OCI-LY7 (cell line): ENCODE measurements at regions not wholly inside any gene's neighbourhood (a gene's known extent, or its start where the extent isn't known, plus 50 kb on each side); places are given as distances from the start of the nearest gene placed in this dataset.

Source experiments
- BruUV-seq: library from RNA; stranded (reverse); fragments of 400-500 nt; replicated peaks from 2 replicates; lab custom pipeline; 2021; lab: Mats Ljungman, UMichigan
- CTCF ChIA-PET: fragments of 300-600 bp; sonication (Branson Sonifier 250); formaldehyde crosslinking; loops from one replicate; lab custom pipeline; 2022; ENCODE audit warnings: antibody characterized with exemption; ENCODE audit not compliant: unreplicated experiment; lab: Charles Lee
- POLR2A ChIA-PET: fragments of 300-600 bp; sonication (Branson Sonifier 250); formaldehyde crosslinking; loops from one replicate; lab custom pipeline; 2022; ENCODE audit warnings: antibody characterized with exemption; lab: Charles Lee
- DNase-seq: peaks from one replicate; pipeline ENCODE4 v3.0.0-alpha.2; 2015; ENCODE audit warnings: low spot score
- H2AFZ ChIP-seq: fragments of 200-600 bp; sonication (generic), shearing (Covaris generic); 2 replicates; pipeline ENCODE4 v1.6.1; 2014; ENCODE audit warnings: mild to moderate bottlenecking, antibody characterized with exemption, low read length, moderate library complexity
- H3K27ac ChIP-seq: fragments of 200-600 bp; sonication (generic); 2 replicates; pipeline ENCODE4 v1.5.1; 2014; ENCODE audit warnings: mixed run types, low read depth, mild to moderate bottlenecking, moderate library complexity, low read length, inconsistent platforms; ENCODE audit not compliant: poor library complexity, severe bottlenecking
- H3K36me3 ChIP-seq: fragments of 200-600 bp; sonication (generic); 2 replicates; pipeline ENCODE4 v1.6.1; 2014; ENCODE audit warnings: mild to moderate bottlenecking, antibody characterized with exemption, low read length, moderate library complexity, mixed read lengths; ENCODE audit not compliant: insufficient read depth
- H3K4me1 ChIP-seq: fragments of 200-600 bp; sonication (generic); 2 replicates; pipeline ENCODE4 v1.5.1; 2014; ENCODE audit warnings: mild to moderate bottlenecking, low read length; ENCODE audit not compliant: insufficient read depth, poor library complexity, severe bottlenecking
- H3K4me2 ChIP-seq: fragments of 200-600 bp; sonication (generic); 2 replicates; pipeline ENCODE4 v1.6.1; 2014; ENCODE audit warnings: mild to moderate bottlenecking, low read length
- H3K4me3 ChIP-seq: fragments of 200-600 bp; sonication (generic); 2 replicates; pipeline ENCODE4 v1.5.1; 2014; ENCODE audit warnings: mild to moderate bottlenecking, low read depth, low read length; ENCODE audit not compliant: poor library complexity, severe bottlenecking
- H3K79me2 ChIP-seq: fragments of 200-600 bp; sonication (generic); 2 replicates; pipeline ENCODE4 v1.6.1; 2016; ENCODE audit warnings: low read depth, mild to moderate bottlenecking, low read length, moderate library complexity, mixed read lengths; ENCODE audit not compliant: insufficient read depth
- H3K9me2 ChIP-seq: fragments of 200-600 bp; sonication (generic); 2 replicates; pipeline ENCODE4 v1.6.1; 2016; ENCODE audit warnings: mild to moderate bottlenecking, low read length, mixed read lengths; ENCODE audit not compliant: insufficient read depth
- H3K9me3 ChIP-seq: fragments of 200-600 bp; sonication (generic); 2 replicates; pipeline ENCODE4 v1.6.1; 2014; ENCODE audit warnings: mild to moderate bottlenecking, mixed run types, low read length, mixed read lengths
- H4K20me1 ChIP-seq: fragments of 200-600 bp; sonication (generic); 2 replicates; pipeline ENCODE4 v1.6.1; 2014; ENCODE audit warnings: mild to moderate bottlenecking, antibody characterized with exemption, low read length, moderate library complexity, mixed read lengths; ENCODE audit not compliant: insufficient read depth
- CTCF ChIP-seq: fragments of 200-600 bp; sonication (generic); conservative IDR thresholded peaks from 2 replicates; pipeline ENCODE4 v1.5.1; 2014; ENCODE audit warnings: mild to moderate bottlenecking, antibody characterized with exemption, low read length, moderate library complexity, mixed read lengths
- EZH2phosphoT487 ChIP-seq: fragments of 200-600 bp; sonication (generic); IDR thresholded peaks from 2 replicates; pipeline ENCODE4 v1.6.1; 2018; ENCODE audit warnings: low read depth, borderline replicate concordance, mild to moderate bottlenecking, mixed run types, antibody characterized with exemption, low read length, moderate library complexity, mixed read lengths
- intact Hi-C: fragments of 100-400 bp; cut with micrococcal nuclease; formaldehyde crosslinking; loops from one replicate; pipeline ENCODE4 v1.10.0; 2022; ENCODE audit not compliant: unreplicated experiment

DNA sequence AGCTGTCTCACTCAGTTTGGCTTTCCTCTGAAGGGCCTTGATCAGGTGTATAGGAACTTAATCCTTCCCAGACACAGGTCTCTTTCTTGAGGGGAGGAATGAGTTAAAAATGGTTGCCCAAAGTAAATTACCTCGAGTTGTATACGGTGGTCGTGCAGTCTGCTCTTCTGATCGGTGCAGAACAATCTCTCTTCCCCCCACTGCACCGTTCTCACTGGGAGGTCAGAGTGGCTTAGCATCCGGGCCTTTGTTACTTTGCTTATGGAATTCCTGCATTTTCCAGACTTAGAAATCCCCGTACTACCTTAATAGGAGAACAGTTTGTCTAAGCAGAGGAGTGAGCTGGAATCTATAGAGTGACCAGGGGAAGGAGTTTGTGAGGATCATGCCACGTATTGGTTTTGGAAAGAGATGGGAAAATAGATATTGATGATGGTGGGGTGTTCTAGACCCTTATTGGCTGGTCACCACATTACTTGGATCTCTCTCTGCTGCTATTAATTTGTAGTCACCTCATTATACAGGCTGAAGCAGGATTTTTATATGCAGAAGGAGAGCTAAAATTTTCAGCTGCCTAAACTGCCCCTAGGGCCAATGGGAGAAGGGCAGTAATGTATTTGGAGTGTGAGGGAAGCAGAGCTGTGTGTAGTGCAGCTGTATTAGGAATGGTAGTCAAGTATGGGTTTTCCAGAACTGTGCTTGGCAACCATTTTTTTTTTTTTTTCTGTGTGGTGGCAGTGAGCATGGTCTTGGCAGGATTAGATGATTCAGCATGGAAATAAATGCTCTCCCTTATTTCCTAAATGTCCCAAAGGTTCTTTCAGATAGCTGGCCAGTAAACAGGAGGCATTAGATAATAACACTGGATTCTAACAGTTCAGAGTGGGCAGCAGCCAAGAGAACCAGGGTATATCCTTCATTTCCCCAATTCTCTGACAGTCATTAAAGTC lies 81.5 kb downstream of the NDUFS5 start:
- H3K9me3 ChIP-seq = no peaks in the 10 kb centered on the region
- H4K20me1 ChIP-seq = no peaks in the 10 kb centered on the region; the same call in 1 of the 2 replicates
- ChIA-PET CTCF (no interaction called here), POLR2A (no interaction called here)
- no peak overlapping the region for H3K4me2 ChIP-seq
- H3K27ac ChIP-seq = no peak overlapping the region
- no peak for TF ChIP-seq CTCF
- no peak for TF ChIP-seq EZH2phosphoT487
- H3K4me1 ChIP-seq = peaks cover 26% of the 10 kb centered on the region
- no peaks in the 10 kb centered on the region for H3K79me2 ChIP-seq
- intact Hi-C loops = no loop called here
- H2AFZ ChIP-seq = no peak overlapping the region
- BruUV-seq = no TSS peak
- H3K9me2 ChIP-seq = no peaks in the 10 kb centered on the region
- no peak overlapping the region for H3K4me3 ChIP-seq
- DNase-seq = no peak
- no peaks in the 10 kb centered on the region for H3K36me3 ChIP-seq

DNA sequence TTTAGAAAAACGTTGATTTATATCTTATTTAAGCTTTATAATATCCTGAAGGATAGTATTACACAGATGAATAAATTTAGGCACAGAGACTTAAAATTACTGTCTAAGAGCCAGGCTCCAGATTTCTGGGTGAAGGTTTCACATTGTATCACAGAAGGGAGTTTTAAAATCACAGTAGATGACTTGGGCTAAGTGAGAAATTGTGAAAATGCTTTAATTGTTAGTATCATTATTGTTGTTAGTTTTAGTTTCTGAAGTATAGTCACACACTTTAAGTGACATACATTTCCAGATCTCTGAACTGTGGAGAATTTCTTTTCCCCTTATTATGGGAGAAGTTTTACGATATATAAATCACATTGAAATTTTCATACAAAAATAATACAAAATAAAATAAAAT lies 83.5 kb downstream of the NDUFS5 start:
- POLR2A ChIA-PET = interaction anchor here (0.5 to 1.1 kb wide), 6 partner anchors 126 to 978 kb away, joined by 3 to 6 read pairs (median 4); no protein-coding TSS in a partner anchor
- H2AFZ ChIP-seq = no peak overlapping the region
- DNase-seq = no peak
- H3K4me1 ChIP-seq = peaks cover 8% of the 10 kb centered on the region
- no peak overlapping the region for H3K27ac ChIP-seq
- H4K20me1 ChIP-seq = no peaks in the 10 kb centered on the region; the same call in 1 of the 2 replicates
- CTCF ChIA-PET = no interaction called here
- H3K79me2 ChIP-seq = no peaks in the 10 kb centered on the region
- no peaks in the 10 kb centered on the region for H3K9me2 ChIP-seq
- TF ChIP-seq CTCF (no peak), EZH2phosphoT487 (no peak)
- intact Hi-C loops = no loop called here
- H3K4me3 ChIP-seq = no peak overlapping the region
- no peaks in the 10 kb centered on the region for H3K36me3 ChIP-seq
- no peaks in the 10 kb centered on the region for H3K9me3 ChIP-seq
- BruUV-seq = no TSS peak
- H3K4me2 ChIP-seq = no peak overlapping the region

- no TSS peak for BruUV-seq
- H3K9me2 ChIP-seq = no peaks in the 10 kb centered on the region
- H3K27ac ChIP-seq = no peak overlapping the region
- H3K4me2 ChIP-seq = no peak overlapping the region
- no peak overlapping the region for H2AFZ ChIP-seq
- no peaks in the 10 kb centered on the region for H3K36me3 ChIP-seq
- CTCF ChIA-PET = no interaction called here
- no peaks in the 10 kb centered on the region; the same call in 1 of the 2 replicates for H4K20me1 ChIP-seq
- POLR2A ChIA-PET = interaction anchor here (0.6 kb wide), 1 partner anchor 230 kb away, joined by 3 read pairs; no protein-coding TSS in a partner anchor
- H3K4me1 ChIP-seq = peaks cover 8% of the 10 kb centered on the region
- intact Hi-C loops = no loop called here
- no peaks in the 10 kb centered on the region for H3K79me2 ChIP-seq
- no peaks in the 10 kb centered on the region for H3K9me3 ChIP-seq
- no peak for TF ChIP-seq CTCF
- no peak for TF ChIP-seq EZH2phosphoT487
- H3K4me3 ChIP-seq = no peak overlapping the region
- DNase-seq = no peak
Observed at GRCh38 chr1:39110325-39110851, 84.2 kb downstream of the NDUFS5 start.
